CD8-positive, alpha-beta memory T cell (primary cell): ENCODE measurements at regions not wholly inside any gene's neighbourhood (a gene's known extent, or its start where the extent isn't known, plus 50 kb on each side); places are given as distances from the start of the nearest gene placed in this dataset.

Source experiments
- CTCF ChIA-PET: fragments of 350-600 bp; sonication (Branson Sonifier 250); formaldehyde crosslinking; loops from one replicate; lab custom pipeline; 2021; ENCODE audit warnings: antibody characterized with exemption; lab: Charles Lee
- POLR2A ChIA-PET: fragments of 350-600 bp; sonication (Branson Sonifier 250); formaldehyde crosslinking; loops from one replicate; lab custom pipeline; 2021; ENCODE audit warnings: antibody characterized with exemption; lab: Charles Lee
- DNase-seq, 5 donors: peaks; one replicate each; pipeline versions ENCODE4 v3.0.0 to v3.0.0-alpha.2; 2020 to 2022; ENCODE audit warnings: mixed read lengths in 1 of 5
- H3K27ac ChIP-seq: one replicate; pipeline ENCODE4 v1.7.0; 2013; ENCODE audit warnings: low read depth, mild to moderate bottlenecking, low read length, moderate library complexity
- H3K27me3 ChIP-seq: 2 replicates; pipeline ENCODE4 v1.7.0; 2013; ENCODE audit warnings: low read length, mild to moderate bottlenecking; ENCODE audit not compliant: insufficient read depth, poor library complexity, severe bottlenecking
- H3K36me3 ChIP-seq: 2 replicates; pipeline ENCODE4 v1.7.0; 2013; ENCODE audit warnings: mild to moderate bottlenecking, low read length, moderate library complexity; ENCODE audit not compliant: insufficient read depth
- H3K4me1 ChIP-seq: 2 replicates; pipeline ENCODE4 v1.7.0; 2013; ENCODE audit warnings: mild to moderate bottlenecking, low read length, moderate library complexity; ENCODE audit not compliant: insufficient read depth
- H3K4me3 ChIP-seq: 2 replicates; pipeline ENCODE4 v1.7.0; 2013; ENCODE audit warnings: mild to moderate bottlenecking, low read length
- H3K9me3 ChIP-seq: 2 replicates; pipeline ENCODE4 v1.7.0; 2013; ENCODE audit warnings: mild to moderate bottlenecking, low read length
- H3K27ac Mint-ChIP-seq, 8 donors: one replicate each; pipeline ENCODE4 v1.8.0; 2020 to 2021; ENCODE audit warnings: mixed read lengths in 8 of 8, mild to moderate bottlenecking in 6 of 8, inconsistent platforms in 3 of 8, moderate library complexity in 3 of 8
- H3K27me3 Mint-ChIP-seq, 2 donors: one replicate each; pipeline ENCODE4 v1.8.0; 2020 to 2021; ENCODE audit warnings: mixed read lengths in 2 of 2, mild to moderate bottlenecking in 1 of 2, moderate library complexity in 1 of 2
- H3K36me3 Mint-ChIP-seq, 3 donors: one replicate each; pipeline ENCODE4 v1.8.0; 2020 to 2021; ENCODE audit warnings: mixed read lengths in 3 of 3, inconsistent platforms in 1 of 3, mild to moderate bottlenecking in 1 of 3
- H3K4me1 Mint-ChIP-seq, 3 donors: one replicate each; pipeline ENCODE4 v1.8.0; 2020 to 2021; ENCODE audit warnings: mixed read lengths in 3 of 3, inconsistent platforms in 1 of 3, mild to moderate bottlenecking in 1 of 3
- H3K4me3 Mint-ChIP-seq, 7 donors: one replicate each; pipeline ENCODE4 v1.8.0; 2020 to 2021; ENCODE audit warnings: mixed read lengths in 7 of 7, mild to moderate bottlenecking in 6 of 7, moderate library complexity in 4 of 7, inconsistent platforms in 2 of 7
- H3K9me3 Mint-ChIP-seq, 5 donors: one replicate each; pipeline ENCODE4 v1.8.0; 2020 to 2022; ENCODE audit warnings: mixed read lengths in 5 of 5, mild to moderate bottlenecking in 3 of 5, moderate library complexity in 2 of 5, inconsistent platforms in 1 of 5

GRCh38 chr2:43171789-43172188 is 54.6 kb downstream of the ZFP36L2 start:
- peak overlapping the region; percentile 93 to 100 (median 99) for H3K27ac Mint-ChIP-seq
- no peak overlapping the region for H3K4me3 ChIP-seq
- H3K36me3 ChIP-seq: no peaks in the 10 kb centered on the region
- peaks cover 0 to 3% (median 0%) of the 10 kb centered on the region in 5 donors for H3K9me3 Mint-ChIP-seq
- no peaks in the 10 kb centered on the region for H3K9me3 ChIP-seq
- peaks cover 86 to 94% (median 91%) of the 10 kb centered on the region in 3 donors for H3K4me1 Mint-ChIP-seq
- ChIA-PET CTCF (interaction anchor here (0.7 to 26.3 kb wide), 9 partner anchors 11 to 50 kb away, joined by 3 to 580 read pairs (median 8); partner anchors contain the start of gene ZFP36L2), POLR2A (interaction anchor here (1.1 to 10.5 kb wide), 5 partner anchors 9 to 56 kb away, joined by 4 to 224 read pairs (median 14); partner anchors contain the start of gene ZFP36L2)
- peak overlapping the region; percentile 16 to 83 (median 55) for H3K4me3 Mint-ChIP-seq
- no peak overlapping the region for H3K27ac ChIP-seq
- H3K27me3 Mint-ChIP-seq: peaks cover 0 to 5% of the 10 kb centered on the region in 2 donors
- DNase-seq: no peak
- no peaks in the 10 kb centered on the region for H3K27me3 ChIP-seq
- H3K36me3 Mint-ChIP-seq: no peaks in the 10 kb centered on the region
- H3K4me1 ChIP-seq: peaks cover 89% of the 10 kb centered on the region

DNA sequence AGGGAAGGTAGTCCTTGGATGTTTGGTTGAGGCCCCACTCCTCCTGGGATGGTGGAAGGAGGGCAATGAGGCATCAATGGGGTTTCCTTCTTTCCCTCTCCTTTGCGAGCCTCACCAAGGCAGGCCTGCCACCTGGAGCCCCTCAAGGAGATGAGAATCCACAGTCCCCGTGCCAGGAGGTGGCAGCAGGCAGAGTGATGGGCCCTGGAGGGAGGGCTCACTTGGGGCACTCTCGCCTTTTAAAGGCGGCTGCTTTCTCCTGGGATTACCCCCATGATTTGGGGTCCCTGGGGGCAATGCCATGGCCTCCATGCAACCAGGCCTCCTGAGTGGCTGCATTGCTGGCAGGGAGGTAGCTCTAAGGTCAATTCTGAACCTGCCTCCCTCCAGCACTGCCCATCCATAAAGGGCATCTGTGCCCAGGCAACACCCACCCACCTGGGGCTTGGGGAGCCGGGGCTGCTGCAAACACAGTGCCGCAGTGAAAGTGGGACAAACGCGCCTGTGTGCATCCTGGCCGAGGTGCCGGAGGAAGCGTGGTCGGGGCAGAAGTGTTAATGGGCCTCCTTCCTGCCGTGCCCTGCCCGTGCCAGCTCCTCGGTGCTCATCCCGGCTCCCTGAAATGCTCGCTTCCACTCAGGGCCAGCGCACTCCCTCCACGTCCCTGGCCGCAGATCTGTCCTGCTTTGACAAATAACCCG is 55.9 kb downstream of the ZFP36L2 start:
- H3K4me1 Mint-ChIP-seq: peaks cover 74 to 85% (median 81%) of the 10 kb centered on the region in 3 donors
- peaks cover 0 to 3% (median 0%) of the 10 kb centered on the region in 5 donors for H3K9me3 Mint-ChIP-seq
- H3K36me3 Mint-ChIP-seq: no peaks in the 10 kb centered on the region
- H3K27me3 ChIP-seq: no peaks in the 10 kb centered on the region
- H3K27ac ChIP-seq: peak overlapping the region; percentile 53
- DNase-seq: peak in 2 of 5 donors; percentile 29 to 50
- H3K4me3 Mint-ChIP-seq: peak overlapping the region; percentile 57 to 94 (median 84)
- H3K36me3 ChIP-seq: no peaks in the 10 kb centered on the region
- H3K9me3 ChIP-seq: no peaks in the 10 kb centered on the region
- POLR2A ChIA-PET: interaction anchor here (0.6 to 10.5 kb wide), 9 partner anchors 9 to 57 kb away, joined by 3 to 224 read pairs (median 7); partner anchors contain the start of gene ZFP36L2
- H3K27me3 Mint-ChIP-seq: peaks cover 0 to 5% of the 10 kb centered on the region in 2 donors
- CTCF ChIA-PET: interaction anchor here (0.8 to 26.3 kb wide), 18 partner anchors 8 to 51 kb away, joined by 3 to 580 read pairs (median 6); partner anchors contain the start of gene ZFP36L2
- H3K27ac Mint-ChIP-seq: peak overlapping the region; percentile 91 to 100 (median 99)
- peaks cover 80% of the 10 kb centered on the region for H3K4me1 ChIP-seq
- peak overlapping the region; percentile 57 for H3K4me3 ChIP-seq

DNA sequence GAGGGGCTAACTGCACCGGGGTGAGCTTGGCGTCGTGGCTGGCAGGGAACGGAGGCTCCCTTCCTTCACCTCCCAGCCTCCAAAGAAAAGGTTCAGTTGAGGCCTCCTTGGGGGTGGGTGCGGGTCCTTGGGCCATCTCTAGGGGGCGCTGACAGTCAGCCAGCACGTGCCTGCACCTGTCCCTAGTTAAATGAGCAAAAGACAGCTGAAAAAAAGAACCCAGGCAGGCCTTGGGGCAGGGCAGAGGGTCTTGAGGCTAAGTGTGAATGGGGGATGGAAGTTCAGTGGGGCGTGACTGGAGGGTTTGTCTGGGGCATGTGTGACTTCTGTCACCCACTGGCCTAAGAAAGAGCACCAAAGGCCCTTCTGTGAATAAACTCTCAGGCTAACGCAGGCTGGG is 56.4 kb downstream of the ZFP36L2 start:
- peaks cover 73 to 85% (median 81%) of the 10 kb centered on the region in 3 donors for H3K4me1 Mint-ChIP-seq
- Histone ChIP-seq H3K9me3 (no peaks in the 10 kb centered on the region), H3K27ac (peak overlapping the region; percentile 53), H3K36me3 (no peaks in the 10 kb centered on the region), H3K27me3 (no peaks in the 10 kb centered on the region), H3K4me3 (peak overlapping the region; percentile 57), H3K4me1 (peaks cover 80% of the 10 kb centered on the region)
- peak overlapping the region; percentile 91 to 100 (median 99) for H3K27ac Mint-ChIP-seq
- POLR2A ChIA-PET: interaction anchor here (0.6 to 10.5 kb wide), 10 partner anchors 9 to 58 kb away, joined by 3 to 224 read pairs (median 6); partner anchors contain the start of gene ZFP36L2
- H3K36me3 Mint-ChIP-seq: no peaks in the 10 kb centered on the region
- H3K9me3 Mint-ChIP-seq: peaks cover 0 to 3% (median 0%) of the 10 kb centered on the region in 5 donors
- CTCF ChIA-PET: interaction anchor here (0.9 to 26.3 kb wide), 16 partner anchors 9 to 51 kb away, joined by 3 to 580 read pairs (median 7); partner anchors contain the start of gene ZFP36L2
- peak; percentile 42 to 77 (median 67) for DNase-seq
- H3K4me3 Mint-ChIP-seq: peak overlapping the region; percentile 57 to 94 (median 84)
- peaks cover 0 to 5% of the 10 kb centered on the region in 2 donors for H3K27me3 Mint-ChIP-seq

DNA sequence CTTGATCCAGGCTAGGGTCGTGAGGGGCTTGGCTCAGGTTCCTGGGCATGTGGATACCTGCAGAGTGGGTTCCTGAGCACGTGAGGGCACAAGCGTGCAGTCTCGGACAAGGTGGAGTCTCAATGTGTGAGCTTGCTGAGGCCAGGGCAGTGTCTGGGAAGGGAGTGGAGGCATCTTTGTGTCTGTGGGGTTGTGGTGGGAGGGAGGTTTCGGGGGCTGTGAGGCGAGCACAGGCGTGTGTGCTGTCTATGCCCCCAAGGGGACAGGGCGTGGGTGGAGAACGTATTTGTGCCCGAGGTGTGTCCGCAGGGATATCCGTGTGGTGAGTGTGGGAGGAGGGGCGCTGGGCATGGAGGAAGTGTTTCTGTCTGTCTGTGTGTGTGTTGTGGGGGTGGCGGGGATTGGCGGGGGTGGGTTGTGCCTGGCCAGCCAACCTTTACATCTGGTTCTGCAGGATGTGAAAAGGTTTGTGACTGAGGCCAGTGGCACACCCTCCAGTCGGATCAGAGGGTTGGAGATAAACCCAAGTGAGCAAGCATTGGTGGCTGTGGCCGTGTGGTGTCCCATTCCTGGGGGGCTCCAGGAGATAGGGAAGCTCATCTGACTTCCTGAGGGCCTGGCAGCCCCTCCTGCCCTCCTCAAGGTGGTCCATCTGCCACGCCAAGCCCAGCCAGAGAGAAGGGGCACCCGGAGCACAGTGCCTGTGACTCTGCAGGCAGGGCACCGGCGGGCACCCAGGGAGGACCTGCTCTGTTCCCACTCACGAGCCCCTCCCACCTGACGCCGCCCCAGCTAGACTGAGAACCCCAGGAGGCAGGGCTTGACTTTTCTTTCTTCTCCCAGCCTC is 57.1 kb downstream of the ZFP36L2 start:
- peaks cover 81% of the 10 kb centered on the region for H3K4me1 ChIP-seq
- H3K27ac ChIP-seq: peak overlapping the region; percentile 53
- H3K4me3 ChIP-seq: peak overlapping the region; percentile 57
- H3K27me3 Mint-ChIP-seq: peaks cover 0 to 2% of the 10 kb centered on the region in 2 donors
- ChIA-PET CTCF (interaction anchor here (0.9 to 26.3 kb wide), 13 partner anchors 9 to 52 kb away, joined by 4 to 580 read pairs (median 9); partner anchors contain the start of gene ZFP36L2), POLR2A (interaction anchor here (0.6 to 10.5 kb wide), 11 partner anchors 9 to 60 kb away, joined by 3 to 224 read pairs (median 6); partner anchors contain the start of gene ZFP36L2)
- H3K9me3 ChIP-seq: no peaks in the 10 kb centered on the region
- H3K4me3 Mint-ChIP-seq: peak overlapping the region; percentile 64 to 94 (median 84)
- peak in 3 of 5 donors; percentile 46 to 70 (median 47) for DNase-seq
- H3K27me3 ChIP-seq: no peaks in the 10 kb centered on the region
- peaks cover 0 to 3% (median 0%) of the 10 kb centered on the region in 5 donors for H3K9me3 Mint-ChIP-seq
- H3K36me3 Mint-ChIP-seq: no peaks in the 10 kb centered on the region
- H3K27ac Mint-ChIP-seq: peak overlapping the region; percentile 91 to 100 (median 99)
- no peaks in the 10 kb centered on the region for H3K36me3 ChIP-seq
- peaks cover 70 to 84% (median 78%) of the 10 kb centered on the region in 3 donors for H3K4me1 Mint-ChIP-seq

GRCh38 chr2:43168016-43168369 is 58.4 kb downstream of the ZFP36L2 start:
- no peaks in the 10 kb centered on the region for H3K36me3 ChIP-seq
- DNase-seq: no peak
- H3K36me3 Mint-ChIP-seq: no peaks in the 10 kb centered on the region
- H3K27me3 Mint-ChIP-seq: peaks cover 0 to 2% of the 10 kb centered on the region in 2 donors
- no peaks in the 10 kb centered on the region for H3K9me3 ChIP-seq
- POLR2A ChIA-PET: interaction anchor here (1.2 to 10.5 kb wide), 3 partner anchors 28 to 53 kb away, joined by 3 to 224 read pairs (median 3); no protein-coding TSS in a partner anchor
- no peaks in the 10 kb centered on the region for H3K27me3 ChIP-seq
- CTCF ChIA-PET: interaction anchor here (1.3 to 26.3 kb wide), 5 partner anchors 11 to 53 kb away, joined by 5 to 580 read pairs (median 12); partner anchors contain the start of gene ZFP36L2
- peak overlapping the region in 5 of 7 donors; percentile 15 to 88 (median 64) for H3K4me3 Mint-ChIP-seq
- H3K4me1 Mint-ChIP-seq: peaks cover 65 to 82% (median 74%) of the 10 kb centered on the region in 3 donors
- peak overlapping the region; percentile 91 to 100 (median 99) for H3K27ac Mint-ChIP-seq
- H3K27ac ChIP-seq: no peak overlapping the region
- H3K4me1 ChIP-seq: peaks cover 81% of the 10 kb centered on the region
- peaks cover 0 to 3% (median 0%) of the 10 kb centered on the region in 5 donors for H3K9me3 Mint-ChIP-seq
- no peak overlapping the region for H3K4me3 ChIP-seq

- H3K36me3 ChIP-seq: no peaks in the 10 kb centered on the region
- H3K9me3 ChIP-seq: no peaks in the 10 kb centered on the region
- DNase-seq: no peak
- peaks cover 82% of the 10 kb centered on the region for H3K4me1 ChIP-seq
- Mint-ChIP-seq H3K4me3 (no peak overlapping the region), H3K4me1 (peaks cover 62 to 84% (median 66%) of the 10 kb centered on the region in 3 donors), H3K27ac (peak overlapping the region in 6 of 8 donors; percentile 5 to 90 (median 36)), H3K36me3 (no peaks in the 10 kb centered on the region), H3K27me3 (peaks cover 0 to 2% of the 10 kb centered on the region in 2 donors), H3K9me3 (peaks cover 0 to 3% (median 0%) of the 10 kb centered on the region in 5 donors)
- ChIA-PET CTCF (interaction anchor here (1.9 to 26.3 kb wide), 3 partner anchors 11 to 56 kb away, joined by 7 to 580 read pairs (median 351); partner anchors contain the start of gene ZFP36L2), POLR2A (interaction anchor here (0.6 kb wide), 1 partner anchor 61 kb away, joined by 3 read pairs; the partner anchor contains the start of gene ZFP36L2)
- no peak overlapping the region for H3K27ac ChIP-seq
- no peaks in the 10 kb centered on the region for H3K27me3 ChIP-seq
- no peak overlapping the region for H3K4me3 ChIP-seq
These were observed 60.9 kb downstream of the ZFP36L2 start for GRCh38 chr2:43165378-43166069.
